B cell (primary cell): ENCODE measurements at regions not wholly inside any gene's neighbourhood (a gene's known extent, or its start where the extent isn't known, plus 50 kb on each side); places are given as distances from the start of the nearest gene placed in this dataset.

Source experiments
- CTCF ChIP-seq: fragments of 200-600 bp; IDR thresholded peaks from one replicate; pipeline ENCODE4 v1.8.0; 2022; ENCODE audit warnings: antibody characterized with exemption, mild to moderate bottlenecking
- EZH2 ChIP-seq: IDR thresholded peaks from 2 replicates; pipeline ENCODE4 v1.6.1; 2012; ENCODE audit warnings: borderline replicate concordance, low read depth, mild to moderate bottlenecking, moderate library complexity, low read length; ENCODE audit not compliant: insufficient read depth, poor library complexity, severe bottlenecking

GRCh38 chr6:150717419-150717818 is 117.7 kb downstream of the PLEKHG1 start:
- TF ChIP-seq CTCF (no peak), EZH2 (no peak)
